HEK293 (cell line): ENCODE measurements at regions not wholly inside any gene's neighbourhood (a gene's known extent, or its start where the extent isn't known, plus 50 kb on each side); places are given as distances from the start of the nearest gene placed in this dataset.

ENCODE experiments used
- ELK4 ChIP-seq: IDR thresholded peaks from 2 replicates; pipeline ENCODE4 v1.6.1; 2011; ENCODE audit warnings: mild to moderate bottlenecking, low read depth, low read length, borderline replicate concordance
- GLIS2 ChIP-seq: fragments of 450-650 bp; formaldehyde crosslinking; IDR thresholded peaks from 2 replicates; pipeline ENCODE4 v1.5.1; 2016; ENCODE audit warnings: missing biosample characterization, missing genetic modification characterization
- HOXA7 ChIP-seq: sonication (generic); formaldehyde crosslinking; IDR thresholded peaks from 2 replicates; pipeline ENCODE4 v1.8.1; 2022; ENCODE audit warnings: missing genetic modification reagents, borderline replicate concordance
- REST ChIP-seq: fragments of 450-650 bp; formaldehyde crosslinking; IDR thresholded peaks from 2 replicates; pipeline ENCODE4 v1.5.1; 2016; ENCODE audit warnings: missing biosample characterization, missing genetic modification characterization
- ZNF121 ChIP-seq: fragments of 450-650 bp; formaldehyde crosslinking; IDR thresholded peaks from 2 replicates; pipeline ENCODE4 v1.5.1; 2016; ENCODE audit warnings: missing biosample characterization, missing genetic modification characterization
- ZNF24 ChIP-seq: fragments of 450-650 bp; formaldehyde crosslinking; IDR thresholded peaks from 2 replicates; pipeline ENCODE4 v1.5.1; 2016; ENCODE audit warnings: missing biosample characterization, missing genetic modification characterization
- ZNF433 ChIP-seq: fragments of 450-650 bp; formaldehyde crosslinking; IDR thresholded peaks from 2 replicates; pipeline ENCODE4 v1.5.1; 2016; ENCODE audit warnings: missing biosample characterization, missing genetic modification characterization, low read depth
- ZNF76 ChIP-seq: fragments of 450-650 bp; formaldehyde crosslinking; IDR thresholded peaks from 2 replicates; pipeline ENCODE4; 2016; ENCODE audit warnings: low read depth, missing biosample characterization, missing genetic modification characterization, borderline replicate concordance
- TF ChIP-seq, protein P1 (sequence below): fragments of 450-650 bp; formaldehyde crosslinking; IDR thresholded peaks from 2 replicates; pipeline ENCODE4 v1.5.1; 2017; ENCODE audit warnings: missing biosample characterization, missing genetic modification characterization
- TF ChIP-seq, protein P2 (sequence below): fragments of 450-650 bp; formaldehyde crosslinking; IDR thresholded peaks from 2 replicates; pipeline ENCODE4 v1.5.1; 2016; ENCODE audit warnings: missing biosample characterization, missing genetic modification characterization

DNA sequence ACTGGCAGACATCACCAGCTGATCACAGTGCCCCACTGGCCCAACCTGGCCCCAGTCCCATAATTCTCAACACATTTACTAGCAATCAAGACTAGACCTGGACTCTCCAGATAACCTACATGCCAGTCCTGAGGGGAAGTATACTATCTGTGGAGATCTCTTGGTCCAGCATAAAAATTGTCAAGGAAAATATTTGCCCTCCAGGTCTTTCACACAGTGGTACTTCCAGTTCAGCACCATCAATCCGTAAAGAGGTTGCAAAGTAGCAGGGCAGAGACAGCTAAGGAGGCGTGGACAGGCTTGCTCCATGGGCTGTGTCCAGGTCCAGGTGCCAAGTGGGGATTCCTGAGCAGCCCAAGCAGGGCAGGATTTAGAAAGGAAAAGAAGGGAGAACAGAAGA, 143.6 kb upstream of the BACE2 start:
- TF ChIP-seq REST (tag by site-specific recombination) = no peak
- TF ChIP-seq ZNF76 (tag by site-specific recombination) = no peak
- TF ChIP-seq, protein P1, sequence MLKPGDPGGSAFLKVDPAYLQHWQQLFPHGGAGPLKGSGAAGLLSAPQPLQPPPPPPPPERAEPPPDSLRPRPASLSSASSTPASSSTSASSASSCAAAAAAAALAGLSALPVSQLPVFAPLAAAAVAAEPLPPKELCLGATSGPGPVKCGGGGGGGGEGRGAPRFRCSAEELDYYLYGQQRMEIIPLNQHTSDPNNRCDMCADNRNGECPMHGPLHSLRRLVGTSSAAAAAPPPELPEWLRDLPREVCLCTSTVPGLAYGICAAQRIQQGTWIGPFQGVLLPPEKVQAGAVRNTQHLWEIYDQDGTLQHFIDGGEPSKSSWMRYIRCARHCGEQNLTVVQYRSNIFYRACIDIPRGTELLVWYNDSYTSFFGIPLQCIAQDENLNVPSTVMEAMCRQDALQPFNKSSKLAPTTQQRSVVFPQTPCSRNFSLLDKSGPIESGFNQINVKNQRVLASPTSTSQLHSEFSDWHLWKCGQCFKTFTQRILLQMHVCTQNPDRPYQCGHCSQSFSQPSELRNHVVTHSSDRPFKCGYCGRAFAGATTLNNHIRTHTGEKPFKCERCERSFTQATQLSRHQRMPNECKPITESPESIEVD (tag by site-specific recombination) = no peak
- TF ChIP-seq, protein P2, sequence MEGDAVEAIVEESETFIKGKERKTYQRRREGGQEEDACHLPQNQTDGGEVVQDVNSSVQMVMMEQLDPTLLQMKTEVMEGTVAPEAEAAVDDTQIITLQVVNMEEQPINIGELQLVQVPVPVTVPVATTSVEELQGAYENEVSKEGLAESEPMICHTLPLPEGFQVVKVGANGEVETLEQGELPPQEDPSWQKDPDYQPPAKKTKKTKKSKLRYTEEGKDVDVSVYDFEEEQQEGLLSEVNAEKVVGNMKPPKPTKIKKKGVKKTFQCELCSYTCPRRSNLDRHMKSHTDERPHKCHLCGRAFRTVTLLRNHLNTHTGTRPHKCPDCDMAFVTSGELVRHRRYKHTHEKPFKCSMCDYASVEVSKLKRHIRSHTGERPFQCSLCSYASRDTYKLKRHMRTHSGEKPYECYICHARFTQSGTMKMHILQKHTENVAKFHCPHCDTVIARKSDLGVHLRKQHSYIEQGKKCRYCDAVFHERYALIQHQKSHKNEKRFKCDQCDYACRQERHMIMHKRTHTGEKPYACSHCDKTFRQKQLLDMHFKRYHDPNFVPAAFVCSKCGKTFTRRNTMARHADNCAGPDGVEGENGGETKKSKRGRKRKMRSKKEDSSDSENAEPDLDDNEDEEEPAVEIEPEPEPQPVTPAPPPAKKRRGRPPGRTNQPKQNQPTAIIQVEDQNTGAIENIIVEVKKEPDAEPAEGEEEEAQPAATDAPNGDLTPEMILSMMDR (tag by site-specific recombination) = no peak
- no peak for TF ChIP-seq HOXA7 (CRISPR knock-in tag)
- TF ChIP-seq ZNF24 (tag by site-specific recombination) = no peak
- no peak for TF ChIP-seq GLIS2 (tag by site-specific recombination)
- no peak for TF ChIP-seq ZNF121 (tag by site-specific recombination)
- no peak for TF ChIP-seq ELK4
- TF ChIP-seq ZNF433 (tag by site-specific recombination) = no peak
